GM10248 (cell line): ENCODE measurements at regions not wholly inside any gene's neighbourhood (a gene's known extent, or its start where the extent isn't known, plus 50 kb on each side); places are given as distances from the start of the nearest gene placed in this dataset.

ENCODE experiments used
- CTCF ChIA-PET: fragments of 300-600 bp; sonication (Branson Sonifier 250); formaldehyde crosslinking; extraction: SDS; loops from one replicate; lab custom pipeline; 2021; ENCODE audit warnings: antibody characterized with exemption; lab: Yijun Ruan, JAX
- POLR2A ChIA-PET: fragments of 350-650 bp; sonication (Branson Sonifier 250); formaldehyde crosslinking; extraction: SDS; loops from one replicate; lab custom pipeline; 2020; ENCODE audit warnings: antibody characterized with exemption; lab: Yijun Ruan, JAX
- DNase-seq: peaks from one replicate; pipeline ENCODE4 v3.0.0; 2012; ENCODE audit errors: extremely low spot score
- CTCF ChIP-seq: IDR thresholded peaks from 2 replicates; pipeline ENCODE4 v1.5.1; 2012; ENCODE audit warnings: mild to moderate bottlenecking, low read depth; ENCODE audit errors: extremely low read depth, missing control alignments, control extremely low read depth

GRCh38 chr14:28151926-28152325 lies 614.7 kb upstream of the FOXG1 start:
- ChIA-PET POLR2A (no interaction called here), CTCF (no interaction called here)
- no peak for TF ChIP-seq CTCF
- DNase-seq, result no peak

GRCh38 chr14:28152453-28153044 lies 614.0 kb upstream of the FOXG1 start:
- no peak for TF ChIP-seq CTCF
- ChIA-PET CTCF (no interaction called here), POLR2A (no interaction called here)
- DNase-seq, result no peak

- no peak for DNase-seq
- TF ChIP-seq CTCF, result no peak
- ChIA-PET POLR2A (no interaction called here), CTCF (no interaction called here)
These were observed 609.2 kb upstream of the FOXG1 start for GRCh38 chr14:28157289-28157869.

GRCh38 chr14:28157887-28158791 lies 608.4 kb upstream of the FOXG1 start:
- POLR2A ChIA-PET, result no interaction called here

GRCh38 chr14:28161040-28161439 lies 605.5 kb upstream of the FOXG1 start:
- ChIA-PET POLR2A (no interaction called here), CTCF (no interaction called here)
- DNase-seq, result no peak
- TF ChIP-seq CTCF, result no peak

More at GRCh38 chr14:28157887-28158791, 608.4 kb upstream of the FOXG1 start:
- no peak for TF ChIP-seq CTCF
- no peak for DNase-seq
- CTCF ChIA-PET, result no interaction called here

GRCh38 chr14:28163233-28163632 lies 603.4 kb upstream of the FOXG1 start:
- no peak for DNase-seq
- ChIA-PET POLR2A (no interaction called here), CTCF (no interaction called here)
- TF ChIP-seq CTCF, result no peak
